ENCODE measurements at regions not wholly inside any gene's neighbourhood (a gene's known extent, or its start where the extent isn't known, plus 50 kb on each side); places are given as distances from the start of the nearest gene placed in this dataset.

DNA sequence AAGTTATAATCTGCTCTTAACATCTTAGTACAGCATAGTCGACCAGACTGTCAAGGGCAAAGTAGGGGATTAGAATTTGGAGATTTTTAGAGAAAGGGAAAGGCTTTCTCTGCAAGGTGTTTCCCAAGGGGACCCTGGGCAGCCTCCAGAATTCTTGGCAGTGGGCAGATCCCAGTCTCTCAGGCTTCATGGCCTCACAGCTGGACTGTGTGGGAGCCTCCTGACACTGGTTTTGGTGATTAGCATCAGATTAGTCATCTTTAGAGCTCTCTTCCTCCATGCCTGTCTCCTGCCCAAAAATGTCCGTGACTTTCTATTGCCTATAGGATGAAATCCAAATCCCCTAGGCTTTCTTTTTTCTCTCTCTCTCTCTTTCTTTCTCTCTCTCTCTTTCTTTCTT is 370.7 kb downstream of the ZSWIM6 start:
- FAIRE-seq (no peak), DNase-seq (ENCODE audit: insufficient read length) (no peak)
- TF ChIP-seq POLR2AphosphoS5 (IDR thresholded peaks at IDR 0.05; ENCODE audit: low read depth, low read length) (no peak), TAF1 (IDR thresholded peaks at IDR 0.05; ENCODE audit: borderline replicate concordance, low read depth, low read length) (no peak), POLR2A (IDR thresholded peaks at IDR 0.05; ENCODE audit: low read depth, low read length) (no peak)

DNA sequence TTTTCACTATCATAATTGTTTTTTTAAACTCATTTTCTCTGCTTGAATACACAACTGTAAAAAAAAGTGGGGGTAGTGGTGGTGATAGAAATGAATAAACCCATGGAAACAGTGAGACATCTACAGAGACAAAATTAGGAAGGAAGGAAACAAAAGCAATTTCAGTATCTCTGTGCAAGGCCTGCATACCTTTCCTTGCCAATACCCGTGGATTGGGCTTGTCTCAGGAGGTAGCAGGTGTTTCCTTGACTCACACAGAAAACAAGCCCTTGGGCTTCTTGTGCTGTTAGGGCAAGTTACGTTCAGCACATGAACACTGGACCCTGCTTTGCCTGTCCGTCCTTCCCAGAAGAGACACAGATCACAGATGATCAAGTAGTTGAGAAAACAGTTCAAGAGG is 372.2 kb downstream of the ZSWIM6 start:
- no peak for TF ChIP-seq POLR2A (IDR thresholded peaks at IDR 0.05; ENCODE audit: low read depth, low read length)
- TF ChIP-seq TAF1 (IDR thresholded peaks at IDR 0.05; ENCODE audit: borderline replicate concordance, low read depth, low read length), result no peak
- TF ChIP-seq POLR2AphosphoS5 (IDR thresholded peaks at IDR 0.05; ENCODE audit: low read depth, low read length), result no peak
- FAIRE-seq (peak; percentile 9), DNase-seq (ENCODE audit: insufficient read length) (no peak)

DNA sequence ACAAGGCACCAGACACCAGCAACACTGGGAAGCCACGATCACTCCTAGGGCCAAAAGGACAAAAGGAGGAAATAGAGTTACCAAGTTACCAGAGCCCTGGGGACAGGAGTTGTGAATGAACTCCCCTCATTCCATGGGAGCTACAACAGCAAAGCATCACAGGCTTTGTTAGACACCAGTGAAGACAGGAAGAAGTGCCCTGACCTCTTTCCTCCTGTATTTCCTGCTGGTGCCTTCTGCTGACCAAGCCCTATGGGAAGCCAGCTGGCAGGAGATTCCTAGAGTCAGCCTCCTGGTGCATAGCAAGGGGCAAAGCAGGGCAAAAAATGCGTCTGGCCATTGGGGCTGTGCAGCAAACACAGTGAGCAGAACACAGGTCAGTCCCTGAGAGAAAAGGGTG is 374.7 kb downstream of the ZSWIM6 start:
- no peak for TF ChIP-seq TAF1 (IDR thresholded peaks at IDR 0.05; ENCODE audit: borderline replicate concordance, low read depth, low read length)
- TF ChIP-seq POLR2AphosphoS5 (IDR thresholded peaks at IDR 0.05; ENCODE audit: low read depth, low read length), result no peak
- TF ChIP-seq POLR2A (IDR thresholded peaks at IDR 0.05; ENCODE audit: low read depth, low read length), result no peak
- no peak for DNase-seq (ENCODE audit: insufficient read length)
- FAIRE-seq, result no peak

DNA sequence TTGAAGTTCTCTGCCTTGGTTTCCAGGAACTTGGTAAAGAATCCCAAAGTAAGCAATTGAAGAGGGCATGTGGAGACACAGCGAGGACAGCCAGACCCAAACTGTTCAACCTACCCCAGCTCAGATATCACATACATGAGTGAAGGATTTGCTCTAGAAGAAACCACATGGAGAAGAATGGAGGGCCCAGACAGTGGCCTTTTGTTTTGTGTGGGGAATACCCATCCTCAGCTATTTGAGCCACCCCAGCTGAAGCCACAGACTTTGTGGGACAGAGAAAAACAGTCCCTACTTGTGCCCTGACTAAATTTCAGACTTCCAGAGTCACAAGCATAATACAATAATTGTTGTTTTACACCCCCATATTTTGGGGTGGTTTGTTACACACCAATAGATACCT is 387.1 kb downstream of the ZSWIM6 start:
- no peak for DNase-seq (ENCODE audit: insufficient read length)
- no peak for FAIRE-seq
- TF ChIP-seq POLR2A (IDR thresholded peaks at IDR 0.05; ENCODE audit: low read depth, low read length) (no peak), TAF1 (IDR thresholded peaks at IDR 0.05; ENCODE audit: borderline replicate concordance, low read depth, low read length) (no peak), POLR2AphosphoS5 (IDR thresholded peaks at IDR 0.05; ENCODE audit: low read depth, low read length) (no peak)

DNA sequence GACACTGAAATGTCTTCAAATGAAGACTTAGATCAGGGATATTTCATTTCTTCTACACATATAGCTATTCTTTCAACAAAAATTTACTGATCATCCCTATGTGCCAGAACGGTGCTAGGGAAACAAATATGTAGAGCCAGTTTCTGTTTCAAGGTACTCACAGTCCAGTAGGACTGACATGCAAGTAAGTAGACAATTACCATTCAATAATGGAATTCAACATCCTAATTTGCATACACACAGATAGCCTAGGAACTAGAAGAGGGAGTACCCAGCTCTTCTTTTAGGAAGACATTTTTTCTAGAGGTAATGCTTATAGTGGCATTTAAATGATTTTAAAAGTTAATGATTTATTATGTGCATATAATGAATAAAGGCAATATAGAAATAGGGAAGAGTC is 388.8 kb downstream of the ZSWIM6 start:
- DNase-seq (ENCODE audit: insufficient read length) (no peak), FAIRE-seq (no peak)
- TF ChIP-seq POLR2AphosphoS5 (IDR thresholded peaks at IDR 0.05; ENCODE audit: low read depth, low read length), result no peak
- TF ChIP-seq TAF1 (IDR thresholded peaks at IDR 0.05; ENCODE audit: borderline replicate concordance, low read depth, low read length), result no peak
- no peak for TF ChIP-seq POLR2A (IDR thresholded peaks at IDR 0.05; ENCODE audit: low read depth, low read length)

DNA sequence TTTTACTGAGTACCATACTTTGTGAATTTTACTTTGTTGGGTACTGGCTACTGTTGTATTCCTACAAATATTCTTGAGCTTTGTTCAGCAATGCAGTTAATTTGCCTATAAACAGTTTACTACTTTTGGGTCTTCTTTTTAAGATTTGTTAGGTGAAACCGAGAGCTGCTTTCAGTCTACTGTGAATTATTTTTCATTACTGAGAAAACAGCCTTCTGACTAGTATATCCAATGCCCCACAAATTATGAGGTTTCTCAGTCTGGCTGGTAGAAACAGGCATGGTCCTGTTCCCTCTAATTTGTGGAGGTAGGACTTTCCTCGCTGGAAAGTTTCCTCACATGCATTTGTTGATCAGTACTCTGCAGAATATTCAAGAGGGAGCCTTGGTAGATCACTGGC is 392.0 kb downstream of the ZSWIM6 start:
- FAIRE-seq (no peak), DNase-seq (ENCODE audit: insufficient read length) (no peak)
- TF ChIP-seq POLR2A (IDR thresholded peaks at IDR 0.05; ENCODE audit: low read depth, low read length) (no peak), TAF1 (IDR thresholded peaks at IDR 0.05; ENCODE audit: borderline replicate concordance, low read depth, low read length) (no peak), POLR2AphosphoS5 (IDR thresholded peaks at IDR 0.05; ENCODE audit: low read depth, low read length) (no peak)

DNA sequence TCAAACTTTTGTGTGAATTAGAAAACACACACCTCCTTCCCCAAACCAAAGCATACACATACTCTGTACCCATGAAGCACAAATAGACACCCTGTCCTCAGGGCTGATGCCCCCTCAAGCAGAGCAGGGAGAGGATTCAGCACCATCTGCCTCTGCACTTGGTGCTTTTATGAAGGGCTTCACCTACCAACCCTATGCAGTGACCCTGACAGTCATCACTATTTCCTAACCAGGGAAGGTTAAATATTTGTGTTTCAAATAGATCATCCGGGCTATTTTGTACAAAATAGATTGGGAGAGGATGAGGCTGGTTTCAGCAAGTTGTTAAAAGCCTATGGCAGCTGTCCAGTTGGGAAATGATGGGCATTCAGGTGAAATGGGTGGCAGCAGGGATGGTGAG is 396.2 kb downstream of the ZSWIM6 start:
- DNase-seq (ENCODE audit: insufficient read length) (no peak), FAIRE-seq (no peak)
- no peak for TF ChIP-seq POLR2AphosphoS5 (IDR thresholded peaks at IDR 0.05; ENCODE audit: low read depth, low read length)
- no peak for TF ChIP-seq TAF1 (IDR thresholded peaks at IDR 0.05; ENCODE audit: borderline replicate concordance, low read depth, low read length)
- no peak for TF ChIP-seq POLR2A (IDR thresholded peaks at IDR 0.05; ENCODE audit: low read depth, low read length)

DNA sequence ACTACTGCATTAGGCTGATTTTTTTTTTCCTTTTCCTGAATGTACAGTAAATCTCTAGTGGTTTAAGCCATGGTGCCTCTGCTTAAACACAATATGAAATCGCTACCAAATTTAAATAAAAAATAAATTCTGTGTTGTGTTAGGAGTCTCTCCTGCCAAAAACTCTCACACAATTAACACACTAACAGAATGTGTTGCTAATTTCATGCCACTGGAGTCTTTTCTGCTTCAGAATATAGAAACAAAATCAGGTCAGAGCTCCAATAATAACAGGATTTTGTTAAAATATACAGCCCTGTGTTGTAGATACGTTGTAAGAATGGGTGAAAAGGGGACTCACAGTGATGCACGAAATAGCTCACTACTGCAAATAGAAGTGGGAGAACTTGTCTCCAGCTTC is 398.8 kb downstream of the ZSWIM6 start:
- DNase-seq (ENCODE audit: insufficient read length) (no peak), FAIRE-seq (no peak)
- TF ChIP-seq POLR2A (IDR thresholded peaks at IDR 0.05; ENCODE audit: low read depth, low read length), result no peak
- TF ChIP-seq POLR2AphosphoS5 (IDR thresholded peaks at IDR 0.05; ENCODE audit: low read depth, low read length), result no peak
- no peak for TF ChIP-seq TAF1 (IDR thresholded peaks at IDR 0.05; ENCODE audit: borderline replicate concordance, low read depth, low read length)

DNA sequence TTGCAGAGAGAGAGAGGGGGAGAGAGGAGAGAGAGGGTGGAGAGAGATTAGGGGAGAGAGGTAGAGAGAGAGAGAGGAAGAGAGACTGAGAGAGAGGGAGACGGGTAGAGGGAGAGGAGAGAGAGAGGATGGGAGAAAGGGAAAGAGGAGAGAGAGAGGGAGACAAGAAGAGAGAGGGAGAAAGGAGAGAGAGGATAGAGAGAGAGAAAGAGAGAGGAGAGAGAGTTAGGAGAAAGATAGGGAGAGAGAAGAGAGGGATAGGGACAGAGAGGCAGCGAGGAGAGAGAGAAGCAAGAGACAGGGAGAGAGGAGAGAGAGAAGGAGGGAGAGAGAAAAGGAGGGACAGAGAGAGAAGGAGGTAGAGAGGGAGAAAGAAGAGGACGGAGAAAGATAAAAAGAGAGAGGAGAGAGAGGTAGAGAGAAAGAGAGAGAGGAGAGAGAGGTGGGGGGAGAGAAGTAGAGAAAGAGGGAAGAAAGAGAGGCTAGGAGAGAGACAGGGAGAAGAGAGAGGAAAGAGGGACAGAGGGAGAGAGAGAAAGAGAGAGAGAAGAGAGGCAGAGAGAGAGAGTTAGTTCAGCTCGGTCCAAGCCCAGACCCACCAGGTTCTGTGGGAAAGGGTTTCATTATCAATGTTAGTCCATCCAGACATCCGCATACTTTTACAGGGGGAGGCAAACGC is 399.3 kb downstream of the ZSWIM6 start:
- DNase-seq (ENCODE audit: insufficient read length) (no peak), FAIRE-seq (no peak)
- TF ChIP-seq POLR2AphosphoS5 (IDR thresholded peaks at IDR 0.05; ENCODE audit: low read depth, low read length) (no peak), POLR2A (IDR thresholded peaks at IDR 0.05; ENCODE audit: low read depth, low read length) (no peak), TAF1 (IDR thresholded peaks at IDR 0.05; ENCODE audit: borderline replicate concordance, low read depth, low read length) (no peak)

DNA sequence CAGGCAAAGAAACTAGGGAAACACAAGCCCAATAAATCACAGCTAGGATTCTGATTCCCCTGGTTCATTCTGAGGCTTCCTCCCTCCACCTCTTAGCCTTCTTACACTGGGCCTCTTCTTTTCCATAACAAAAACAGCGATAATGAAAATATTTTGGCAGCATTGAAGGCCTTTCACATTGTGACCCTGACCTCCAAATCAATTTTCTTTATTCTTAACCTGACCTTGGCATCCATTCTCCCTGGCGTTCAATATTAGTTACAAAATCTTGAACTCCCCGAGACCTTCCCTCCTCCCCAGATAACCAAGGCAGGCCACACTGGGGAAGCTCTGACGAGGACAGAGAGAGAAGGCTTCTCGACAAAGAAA is 399.9 kb downstream of the ZSWIM6 start:
- DNase-seq (ENCODE audit: insufficient read length), result no peak
- TF ChIP-seq POLR2AphosphoS5 (IDR thresholded peaks at IDR 0.05; ENCODE audit: low read depth, low read length) (no peak), TAF1 (IDR thresholded peaks at IDR 0.05; ENCODE audit: borderline replicate concordance, low read depth, low read length) (no peak), POLR2A (IDR thresholded peaks at IDR 0.05; ENCODE audit: low read depth, low read length) (no peak)
- FAIRE-seq, result no peak

DNA sequence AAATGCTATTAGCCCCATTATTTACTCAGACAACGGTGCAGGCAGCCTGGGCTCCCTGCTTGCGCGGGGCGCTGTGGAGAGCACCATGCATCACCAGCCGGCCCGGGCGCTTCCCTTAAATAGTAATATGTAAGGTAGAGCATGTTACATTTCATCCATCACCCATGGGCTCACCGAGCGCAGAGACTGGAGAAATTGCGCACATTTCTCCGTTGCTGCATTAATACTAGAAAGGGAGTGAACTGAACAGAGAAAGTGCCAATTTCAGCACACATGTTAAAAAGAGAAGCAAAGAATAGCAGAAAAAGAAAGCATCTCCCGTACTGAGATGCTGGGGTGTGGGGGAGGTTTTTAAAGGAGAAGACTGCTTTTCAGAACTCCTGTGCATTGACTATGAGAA is 400.3 kb downstream of the ZSWIM6 start:
- no peak for DNase-seq (ENCODE audit: insufficient read length)
- no peak for TF ChIP-seq POLR2AphosphoS5 (IDR thresholded peaks at IDR 0.05; ENCODE audit: low read depth, low read length)
- no peak for TF ChIP-seq TAF1 (IDR thresholded peaks at IDR 0.05; ENCODE audit: borderline replicate concordance, low read depth, low read length)
- TF ChIP-seq POLR2A (IDR thresholded peaks at IDR 0.05; ENCODE audit: low read depth, low read length), result no peak
- no peak for FAIRE-seq

DNA sequence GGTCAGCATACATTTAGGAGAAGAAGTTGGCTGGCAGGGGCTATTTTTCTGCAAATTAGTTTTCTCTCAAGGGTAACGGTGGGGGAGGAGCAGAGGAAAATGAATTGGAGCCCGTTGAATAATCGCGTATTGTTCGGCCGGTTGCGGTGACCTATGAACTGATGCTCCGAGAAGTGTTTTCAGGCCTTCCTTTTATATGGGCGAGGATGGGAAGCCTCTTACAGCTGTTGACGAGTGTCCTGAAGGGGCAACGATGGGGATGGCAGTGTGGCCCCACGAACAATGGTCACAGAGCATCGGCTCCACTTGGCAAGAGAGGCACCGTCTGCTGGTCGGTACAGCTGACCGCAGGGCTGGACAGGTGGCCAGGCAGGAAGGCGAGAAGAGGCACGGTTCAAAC is 400.7 kb downstream of the ZSWIM6 start:
- DNase-seq (ENCODE audit: insufficient read length) (no peak), FAIRE-seq (no peak)
- TF ChIP-seq TAF1 (IDR thresholded peaks at IDR 0.05; ENCODE audit: borderline replicate concordance, low read depth, low read length) (no peak), POLR2A (IDR thresholded peaks at IDR 0.05; ENCODE audit: low read depth, low read length) (no peak), POLR2AphosphoS5 (IDR thresholded peaks at IDR 0.05; ENCODE audit: low read depth, low read length) (no peak)
